H1 (cell line): ENCODE measurements at regions not wholly inside any gene's neighbourhood (a gene's known extent, or its start where the extent isn't known, plus 50 kb on each side); places are given as distances from the start of the nearest gene placed in this dataset.

Experiments
- CBX8 ChIP-seq: fragments of 300-800, 300-1000 bp; sonication (generic); IDR thresholded peaks from 2 replicates; pipeline ENCODE4 v1.7.1; 2016; ENCODE audit warnings: low read depth, low read length, borderline replicate concordance
- CHD7 ChIP-seq: fragments of 300-600 bp; sonication (generic); IDR thresholded peaks from 2 replicates; pipeline ENCODE4 v1.7.1; 2012; ENCODE audit warnings: low read length, moderate library complexity, mild to moderate bottlenecking, inconsistent platforms; ENCODE audit not compliant: insufficient replicate concordance
- CREB1 ChIP-seq: IDR thresholded peaks from 2 replicates; pipeline ENCODE4 v1.6.1; 2012; ENCODE audit warnings: inconsistent platforms
- EZH2 ChIP-seq: fragments of 200-600 bp; sonication (generic); IDR thresholded peaks from 2 replicates; pipeline ENCODE4 v1.7.1; 2012; ENCODE audit warnings: low read depth, mild to moderate bottlenecking, moderate library complexity, low read length, inconsistent platforms; ENCODE audit not compliant: severe bottlenecking
- KDM5A ChIP-seq: fragments of 200-600 bp; IDR thresholded peaks from 2 replicates; pipeline ENCODE4 v1.7.1; 2012; ENCODE audit warnings: mild to moderate bottlenecking, low read length, inconsistent platforms, mixed read lengths

GRCh38 chr11:45597097-45597496 is 68.3 kb downstream of the CHST1 start (continued):
- TF ChIP-seq CHD7 (no peak), CBX8 (no peak), KDM5A (no peak), EZH2 (no peak), CREB1 (no peak)
